HG02623 (cell line): ENCODE measurements at regions not wholly inside any gene's neighbourhood (a gene's known extent, or its start where the extent isn't known, plus 50 kb on each side); places are given as distances from the start of the nearest gene placed in this dataset.

ENCODE experiments used
- ATAC-seq: cut with Tn5 transposase; IDR thresholded peaks from one replicate; pipeline ENCODE4 v1.9.1; 2021; ENCODE audit warnings: moderate library complexity; ENCODE audit not compliant: unreplicated experiment

DNA sequence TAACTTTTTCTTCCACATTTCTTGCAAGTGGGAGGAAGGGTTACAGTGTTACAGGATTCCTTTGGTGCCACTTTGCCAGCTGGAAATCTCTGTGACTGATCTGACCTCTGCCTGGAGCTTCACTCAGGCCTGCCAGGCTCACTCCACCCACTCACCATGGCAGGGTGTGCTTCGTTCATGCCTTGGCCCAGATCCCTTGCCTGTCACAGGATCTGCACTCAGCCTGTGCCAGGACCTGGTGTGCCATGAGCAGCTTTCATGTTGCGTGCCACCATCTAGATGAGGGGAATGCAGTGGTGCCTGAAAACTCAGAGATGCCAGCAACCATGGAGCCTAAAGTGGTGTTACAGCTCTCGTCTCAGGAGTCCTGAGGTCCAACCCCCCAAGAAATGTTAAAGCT lies 2596.4 kb downstream of the PCDH7 start:
- ATAC-seq = no peak

DNA sequence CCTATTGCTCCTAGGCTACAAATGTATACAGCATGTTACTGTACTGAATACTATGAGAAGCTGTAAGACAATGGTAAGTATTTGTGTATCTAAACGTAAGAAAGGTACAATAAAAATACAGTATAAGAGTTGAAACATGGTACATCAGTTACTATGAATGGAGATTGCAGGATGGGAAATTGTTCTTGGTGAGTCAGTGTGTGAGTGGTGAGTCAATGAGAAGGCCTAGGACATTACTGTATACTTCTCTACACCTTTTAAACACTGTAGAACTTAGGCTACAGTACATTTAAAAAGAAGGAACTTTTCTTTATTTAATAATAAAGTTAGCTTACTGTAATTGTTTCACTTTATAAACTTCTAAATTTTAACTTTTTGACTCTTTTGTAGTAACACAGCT lies 2603.2 kb downstream of the PCDH7 start:
- no peak for ATAC-seq

DNA sequence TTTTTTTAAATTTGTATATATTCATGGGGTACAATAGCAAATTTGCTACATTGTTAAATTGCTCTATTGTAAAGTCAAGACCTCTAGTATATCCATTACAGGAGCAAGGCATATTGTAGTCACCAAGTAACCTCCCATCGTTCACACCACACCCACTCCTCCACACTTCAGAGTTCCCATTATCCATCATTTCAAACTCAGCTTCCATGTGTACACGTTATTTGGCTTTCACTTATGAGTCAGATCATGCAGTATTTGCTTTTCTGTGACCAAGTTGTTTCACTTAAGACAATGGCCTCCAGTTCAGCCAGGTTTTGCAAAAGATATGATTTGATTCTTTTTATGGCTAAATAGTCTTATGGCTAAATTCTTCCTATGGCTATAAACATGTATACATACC lies 2614.2 kb downstream of the PCDH7 start:
- ATAC-seq = no peak

DNA sequence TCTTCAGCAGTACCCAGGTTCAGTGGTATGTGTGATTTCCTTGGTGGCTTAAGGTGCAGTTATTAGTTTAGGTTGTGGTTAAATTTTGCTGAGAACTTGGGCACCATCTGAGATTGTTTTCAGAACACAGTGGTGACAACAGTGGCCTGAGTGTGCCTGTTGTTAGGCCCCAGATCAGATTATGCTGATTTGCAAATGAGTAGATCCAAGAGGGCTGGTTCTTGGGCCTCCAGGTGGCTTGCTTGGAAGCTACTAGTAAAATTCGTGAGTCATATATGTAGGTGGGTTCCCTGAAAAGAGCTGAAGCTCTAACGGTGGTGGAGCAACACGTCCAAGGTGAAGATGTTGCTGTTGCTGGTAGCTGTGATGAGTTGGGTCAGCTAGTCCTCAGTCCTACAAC lies 2619.6 kb downstream of the PCDH7 start:
- ATAC-seq = no peak

DNA sequence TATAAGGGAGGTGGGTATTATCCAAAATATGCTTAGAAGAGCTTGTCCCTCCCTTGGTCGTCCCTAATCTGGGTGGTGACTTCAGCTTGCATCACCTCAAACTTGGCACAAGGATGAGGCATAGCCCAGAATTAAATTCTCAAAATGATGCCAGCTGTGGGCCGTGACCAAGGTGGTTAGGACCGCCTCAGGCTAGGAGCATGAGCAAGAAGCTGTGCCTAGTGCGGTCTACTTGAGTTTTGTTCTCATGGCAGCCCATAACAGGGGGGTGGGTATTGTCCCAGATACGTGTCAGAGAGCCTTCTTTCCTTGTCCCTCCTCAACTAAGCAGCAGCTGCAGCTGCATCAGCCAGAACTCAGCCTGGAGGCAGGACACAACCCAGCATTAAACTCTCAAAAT lies 2620.0 kb downstream of the PCDH7 start:
- no peak for ATAC-seq

DNA sequence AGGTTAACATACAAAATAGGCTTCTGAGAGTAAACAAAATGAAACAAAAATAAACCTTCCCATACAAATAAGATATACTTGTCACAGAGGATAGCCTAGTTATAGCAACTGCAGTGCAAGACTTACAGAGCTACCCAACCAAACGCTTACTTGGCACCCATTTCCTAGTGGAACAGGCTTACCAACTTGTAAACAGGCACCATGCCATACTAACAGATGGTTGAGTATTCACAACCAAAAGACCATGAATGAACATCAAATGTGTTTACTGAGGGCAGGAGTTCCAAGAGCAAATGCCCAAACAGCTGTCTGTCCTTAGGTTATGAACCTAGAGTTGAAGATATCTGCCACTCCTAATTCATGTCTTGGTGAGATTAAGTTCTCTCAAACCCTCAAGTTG lies 2629.2 kb downstream of the PCDH7 start:
- no peak for ATAC-seq

DNA sequence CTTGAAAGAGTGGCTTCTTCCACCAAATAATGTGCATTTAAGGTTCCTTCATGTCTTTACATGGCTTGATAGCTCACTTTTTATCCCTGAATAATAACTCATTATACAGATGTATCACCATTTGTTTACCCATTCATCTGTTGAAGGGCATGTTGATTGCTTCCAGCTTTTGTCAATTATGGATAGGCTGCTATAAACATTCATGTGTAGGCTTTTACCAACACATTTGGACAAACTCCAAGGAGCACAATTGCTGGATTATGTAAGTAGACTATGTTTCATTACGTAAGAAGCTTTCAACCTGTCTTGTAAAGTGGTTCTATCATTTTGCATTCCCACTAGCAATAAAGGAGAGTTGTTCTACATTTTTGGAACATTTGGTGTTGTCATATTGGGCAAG lies 2637.0 kb downstream of the PCDH7 start:
- no peak for ATAC-seq

DNA sequence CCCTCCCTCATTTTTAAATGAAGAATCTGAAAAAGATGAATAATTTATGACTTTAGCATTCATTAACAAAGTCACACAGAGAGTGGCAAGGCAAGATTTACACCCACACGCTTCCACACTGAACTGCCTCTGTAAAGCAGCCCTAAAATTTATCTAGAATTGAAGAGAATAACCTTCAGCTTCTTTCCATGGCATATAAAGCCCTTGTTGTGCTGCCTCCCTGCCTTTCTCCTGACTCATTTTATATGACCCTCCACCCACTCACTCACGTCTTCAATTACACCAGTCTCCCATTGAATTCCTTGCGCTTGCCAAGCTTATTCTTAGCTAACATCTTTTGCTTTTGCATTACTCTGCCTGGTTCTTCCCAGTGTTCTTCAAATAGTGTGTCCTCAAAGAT lies 2649.3 kb downstream of the PCDH7 start:
- ATAC-seq = no peak

DNA sequence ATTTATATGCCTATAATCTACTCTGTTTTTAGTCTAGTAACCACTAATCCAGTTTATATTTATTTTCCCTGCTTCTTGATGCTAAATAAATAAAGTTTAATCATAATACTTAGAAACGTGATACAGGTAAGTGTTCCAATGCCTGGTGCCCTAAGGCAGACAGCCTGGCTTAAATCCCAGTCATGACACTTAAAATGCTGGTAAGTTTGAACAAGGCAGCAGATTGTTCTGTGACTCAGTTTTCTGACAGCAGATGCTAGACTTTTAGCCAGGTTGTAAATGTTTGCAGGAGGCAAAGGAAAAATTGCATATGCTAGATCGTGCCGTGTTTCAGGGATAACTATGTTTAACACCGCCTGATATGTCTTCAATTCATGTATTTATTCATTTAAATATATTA lies 2661.6 kb downstream of the PCDH7 start:
- no peak for ATAC-seq

DNA sequence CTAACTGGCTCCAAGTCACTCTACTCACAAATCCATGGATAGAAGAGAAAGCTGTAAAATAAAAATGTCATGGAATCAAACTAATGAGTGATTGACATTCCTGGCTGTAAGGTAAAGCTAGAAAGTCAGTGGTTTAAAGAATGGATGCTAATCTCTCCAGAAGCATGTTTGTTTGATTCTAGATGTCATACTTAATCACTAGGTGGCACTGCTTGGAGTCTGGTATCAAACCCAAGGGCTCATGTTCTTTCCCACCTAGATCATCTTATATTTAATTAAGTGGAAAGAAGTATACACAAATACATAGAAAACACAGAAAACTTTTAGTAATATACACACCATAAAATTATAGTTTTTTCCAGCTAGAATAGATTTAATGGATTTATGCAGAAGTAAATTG lies 2666.6 kb downstream of the PCDH7 start:
- no peak for ATAC-seq

DNA sequence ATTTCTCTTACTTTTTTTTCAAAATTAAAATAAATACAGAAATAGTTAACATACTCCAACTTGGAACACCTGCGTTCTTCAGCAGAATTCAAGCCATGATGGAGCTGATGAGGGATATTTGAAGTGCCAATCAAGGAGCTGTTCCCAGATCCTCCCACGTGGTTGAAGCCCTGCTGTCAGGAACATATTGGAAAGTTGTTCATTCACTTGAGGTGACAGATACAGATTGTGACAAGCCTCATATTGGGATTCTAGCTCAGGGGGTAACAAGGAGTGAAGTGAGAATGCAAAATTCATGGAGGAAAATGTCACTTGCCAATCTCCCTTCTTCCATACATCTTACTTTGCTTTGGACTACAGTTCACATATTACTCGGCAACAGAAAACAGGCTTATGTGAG lies 2670.8 kb downstream of the PCDH7 start:
- ATAC-seq = no peak

DNA sequence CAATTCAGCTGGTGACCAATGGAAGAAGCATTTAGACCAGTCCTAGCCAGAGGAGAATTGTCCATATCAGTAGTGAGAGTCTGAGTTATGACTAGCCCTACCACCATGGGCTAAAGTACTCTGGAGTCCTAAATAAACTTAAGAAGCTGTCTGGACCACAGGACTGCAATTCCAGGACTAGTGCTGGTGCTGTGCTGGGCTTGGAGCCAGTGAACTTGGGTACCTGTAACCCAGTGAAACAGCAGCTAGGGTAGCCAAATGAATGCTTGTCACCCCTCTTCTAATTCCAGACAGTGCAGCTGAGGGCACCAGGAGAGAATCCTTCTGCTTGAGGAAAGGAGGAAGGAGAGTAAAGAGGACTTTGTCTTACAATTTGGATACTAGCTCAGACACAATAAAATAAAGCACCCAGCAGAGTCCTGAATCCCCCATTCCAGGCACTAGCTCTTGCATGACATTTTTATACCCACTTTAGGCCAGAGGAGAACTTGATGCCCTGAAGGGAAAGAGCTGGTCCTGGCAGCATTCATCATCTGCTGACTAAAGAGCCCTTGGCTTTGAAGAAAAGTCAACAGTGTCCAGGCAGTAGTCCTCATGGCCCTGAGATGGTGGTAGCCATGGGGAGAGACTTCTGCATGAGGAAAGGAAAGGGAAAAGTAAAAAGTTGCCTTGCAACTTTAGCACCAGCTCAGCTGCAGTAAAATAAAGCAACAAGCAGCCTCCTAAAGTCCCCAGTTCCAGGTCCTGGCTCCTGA lies 2675.7 kb downstream of the PCDH7 start:
- no peak for ATAC-seq

DNA sequence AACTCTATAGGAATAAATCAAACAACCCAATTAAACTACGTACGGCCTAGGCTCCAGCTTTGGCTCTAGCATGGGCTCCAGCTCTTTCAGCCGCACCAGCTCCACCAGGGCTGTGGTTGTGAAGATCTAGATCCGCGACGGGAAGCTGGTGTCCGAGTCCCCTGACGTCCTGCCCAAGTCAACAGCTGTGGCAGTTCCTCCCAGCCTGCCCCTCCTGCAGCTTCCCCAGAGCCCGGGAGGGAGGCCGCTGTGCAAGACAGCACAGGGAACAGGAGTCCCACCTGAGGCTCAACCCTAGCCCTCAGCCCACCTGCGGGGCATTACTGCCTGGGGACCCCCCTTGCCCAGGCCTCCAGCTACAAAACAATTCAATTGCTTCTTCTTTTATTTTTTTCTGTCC lies 2680.3 kb downstream of the PCDH7 start:
- no peak for ATAC-seq

DNA sequence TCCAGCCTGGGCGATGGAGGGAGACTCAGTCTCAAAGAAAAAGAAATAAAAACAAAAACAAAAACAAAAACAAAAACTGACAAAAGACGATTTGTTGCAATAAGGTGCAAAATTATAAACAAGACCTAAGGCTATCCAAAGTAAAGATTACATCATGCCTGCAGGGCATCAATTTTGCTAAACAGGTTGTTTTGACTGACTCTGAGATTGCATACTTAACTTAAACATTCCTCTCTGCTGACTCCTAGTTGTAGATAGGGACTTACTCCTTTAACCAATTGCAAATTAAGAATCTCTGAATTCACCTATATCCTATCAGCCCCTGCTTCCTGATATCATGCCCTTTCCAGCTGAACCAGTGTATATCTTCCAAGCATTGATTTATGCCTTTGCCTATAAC lies 2687.3 kb downstream of the PCDH7 start:
- ATAC-seq = no peak

DNA sequence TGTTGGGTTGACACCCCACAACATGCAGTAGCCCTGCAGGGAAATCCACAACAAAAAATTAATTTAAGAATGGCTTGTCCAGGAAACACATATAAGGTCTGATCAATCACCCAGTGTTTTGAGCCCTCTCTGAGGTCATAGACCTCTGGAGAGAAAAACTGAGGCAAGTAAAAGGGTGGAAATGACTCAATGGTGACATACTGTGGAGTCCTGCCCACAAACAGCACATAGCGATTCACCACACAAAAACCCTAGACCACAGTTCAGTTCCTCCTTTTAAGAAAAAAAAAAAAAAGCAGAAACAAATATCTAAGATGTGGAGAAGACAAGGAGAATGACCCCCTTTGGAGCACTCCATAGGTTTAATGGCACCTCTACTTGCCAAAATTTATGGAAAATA lies 2691.0 kb downstream of the PCDH7 start:
- ATAC-seq = no peak

DNA sequence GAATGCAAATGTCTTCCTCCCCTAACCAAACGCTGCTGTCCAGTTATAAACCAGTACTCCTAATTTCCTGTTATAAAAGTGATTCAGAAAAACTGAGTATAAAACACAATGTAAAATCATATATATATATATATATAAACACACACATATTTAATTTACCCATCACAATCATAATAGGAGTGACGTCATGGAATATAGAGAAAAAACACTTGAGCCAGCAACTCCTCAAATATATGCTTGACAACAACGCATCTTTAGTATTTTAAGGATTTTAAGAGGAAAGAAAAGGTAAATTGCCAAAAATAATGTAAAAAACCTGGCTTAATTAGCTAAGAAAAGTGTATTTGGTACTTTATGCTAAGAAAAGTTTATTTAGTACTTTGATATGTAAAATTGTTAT lies 2701.7 kb downstream of the PCDH7 start:
- no peak for ATAC-seq

DNA sequence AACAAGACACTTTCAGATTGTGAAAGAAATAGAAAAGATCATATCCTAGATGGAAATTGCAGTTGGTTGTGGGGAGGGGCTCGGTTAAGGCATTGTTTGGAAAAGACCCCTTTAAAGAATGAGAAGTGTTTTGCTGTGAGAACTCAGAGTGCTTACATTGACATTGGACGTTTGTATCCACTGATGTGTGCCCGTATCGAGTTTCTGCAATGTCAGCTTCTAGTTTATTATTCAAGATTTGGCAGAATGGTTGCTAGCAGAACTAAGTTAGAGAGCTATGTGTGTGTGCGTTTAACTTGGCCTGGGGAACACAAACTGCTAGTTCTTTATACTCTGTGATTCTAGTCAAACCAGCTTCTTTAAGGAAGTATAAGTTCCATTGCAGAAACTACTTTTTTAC lies 2702.5 kb downstream of the PCDH7 start:
- ATAC-seq = no peak

DNA sequence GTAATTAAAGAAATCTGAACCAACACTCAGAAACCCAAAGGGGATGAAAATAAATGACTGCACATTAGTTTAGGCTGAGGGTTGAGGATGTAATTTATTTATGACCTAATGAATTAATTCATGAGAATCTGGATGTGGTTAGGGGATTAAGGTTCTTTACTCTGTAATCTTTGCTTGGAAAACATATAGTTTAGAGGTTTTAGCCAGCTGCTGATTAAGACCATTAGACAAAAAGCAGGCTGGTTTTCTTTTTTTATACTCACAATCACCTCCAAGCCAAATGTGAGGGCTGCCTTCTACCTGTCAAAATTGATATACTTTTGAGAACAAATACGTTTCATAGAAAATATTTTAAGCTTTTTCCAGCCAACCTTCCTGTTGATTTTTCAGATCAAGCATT lies 2705.8 kb downstream of the PCDH7 start:
- ATAC-seq = no peak

DNA sequence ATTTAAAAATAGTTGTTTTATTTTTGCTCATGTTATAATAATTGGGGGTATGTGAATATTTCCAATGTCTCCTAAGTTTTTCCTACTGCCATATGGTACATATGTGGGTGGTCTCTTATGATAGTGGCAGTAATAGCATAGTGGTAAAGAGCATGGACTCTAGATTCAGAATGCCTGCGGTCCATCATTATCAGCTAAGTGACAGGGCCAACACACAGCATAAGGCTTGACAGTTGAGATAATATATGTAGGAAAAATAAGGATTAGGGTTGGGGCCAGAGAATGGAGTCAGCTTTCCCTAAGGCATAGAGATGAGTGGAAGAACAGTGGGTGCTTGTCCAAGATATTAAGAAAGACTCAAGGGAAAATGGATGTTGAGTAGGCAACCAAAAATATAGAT lies 2707.5 kb downstream of the PCDH7 start:
- no peak for ATAC-seq

DNA sequence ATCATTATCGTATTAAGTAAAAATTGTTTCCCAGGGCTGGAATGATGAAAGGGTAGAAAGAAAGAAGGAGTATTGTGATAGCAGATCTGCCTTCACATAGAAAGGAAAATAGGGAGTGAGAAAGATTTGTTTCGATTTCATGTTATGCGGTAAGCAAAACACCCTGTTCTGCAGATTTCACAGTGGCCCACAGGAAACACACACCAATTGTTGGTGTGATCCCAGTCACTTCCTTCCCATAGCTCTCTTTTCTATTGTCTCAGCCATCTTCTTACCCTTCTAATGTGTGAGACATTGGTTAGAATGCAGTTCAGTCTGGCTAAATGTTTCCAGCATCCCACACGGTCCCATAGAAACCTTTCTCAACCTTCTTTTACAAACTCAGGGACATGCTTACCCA lies 2709.8 kb downstream of the PCDH7 start:
- no peak for ATAC-seq

DNA sequence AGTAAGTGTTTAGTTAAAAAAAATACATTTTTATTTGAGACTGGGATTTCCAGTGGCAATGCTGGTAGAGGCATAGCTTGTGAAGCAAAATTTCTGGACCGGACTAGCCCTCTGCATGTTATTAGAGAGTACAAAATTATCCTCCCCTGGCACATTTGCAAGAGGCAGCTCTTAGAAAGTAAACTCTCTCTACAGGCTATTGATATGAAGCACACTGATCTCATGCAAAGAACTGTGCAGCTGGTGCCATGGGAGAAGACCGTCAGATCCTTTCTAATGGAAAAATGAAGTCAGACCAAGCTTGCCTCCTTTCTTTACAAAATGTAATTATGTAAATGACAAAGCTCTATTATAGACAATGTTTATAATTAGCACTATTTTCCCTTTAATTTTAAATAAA lies 2717.2 kb downstream of the PCDH7 start:
- no peak for ATAC-seq

DNA sequence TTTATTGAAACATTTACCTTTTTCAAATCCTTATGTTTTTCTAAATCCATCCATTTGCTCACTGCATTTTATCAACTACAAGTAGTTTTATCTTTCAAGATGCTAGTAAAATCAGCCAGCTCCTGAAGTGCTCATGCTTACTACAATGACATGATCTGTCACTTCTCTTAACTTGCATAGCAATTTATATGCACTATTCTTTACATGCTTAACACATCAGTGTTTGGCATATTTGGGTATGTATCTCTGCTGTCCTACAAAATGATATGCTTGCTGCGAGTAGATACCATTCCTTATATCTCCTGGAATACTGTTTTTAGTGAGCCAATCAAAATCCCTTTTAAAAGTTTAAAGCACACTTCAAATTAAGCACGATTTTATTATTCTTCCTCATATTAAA lies 2726.8 kb downstream of the PCDH7 start:
- no peak for ATAC-seq

DNA sequence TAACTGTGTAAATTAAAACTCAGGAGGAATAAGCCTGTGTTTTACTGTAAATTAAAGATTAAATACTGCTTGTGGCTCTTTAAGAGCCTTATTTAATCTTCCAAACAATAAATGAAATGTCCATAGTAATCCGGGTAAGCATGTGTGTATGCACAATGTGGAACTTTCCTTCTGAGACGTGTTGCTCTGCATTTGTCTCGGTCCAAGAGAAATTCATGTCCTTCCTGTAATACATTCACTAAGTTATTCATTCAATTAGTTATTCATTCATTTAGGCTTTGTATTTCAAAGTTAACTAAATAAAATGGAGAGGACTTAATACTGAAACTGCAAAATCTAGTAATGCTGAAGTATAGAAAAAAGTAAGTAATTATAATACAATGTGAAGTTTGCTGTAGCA lies 2728.8 kb downstream of the PCDH7 start:
- no peak for ATAC-seq
